Uterus (tissue), 3 donors: ENCODE measurements at regions not wholly inside any gene's neighbourhood (a gene's known extent, or its start where the extent isn't known, plus 50 kb on each side); places are given as distances from the start of the nearest gene placed in this dataset.

Source experiments
- DNase-seq, 2 donors: peaks; one replicate each; pipeline ENCODE4 v3.0.0-alpha.2; 2019 to 2020
- H3K27ac ChIP-seq, 2 donors: fragments of 200-600 bp; sonication (generic); 1 replicate in 1 of 2; 2 replicates in 1 of 2; pipeline ENCODE4 v1.5.1; 2016 to 2018
- H3K27me3 ChIP-seq, 2 donors: fragments of 200-600 bp; sonication (generic); one replicate each; pipeline ENCODE4 v1.5.1; 2018 to 2019; ENCODE audit warnings: control low read depth in 1 of 2
- H3K36me3 ChIP-seq, 2 donors: fragments of 200-600 bp; sonication (generic); one replicate each; pipeline ENCODE4 v1.5.1; 2019; ENCODE audit warnings: control low read depth in 1 of 2
- H3K4me1 ChIP-seq, 2 donors: fragments of 200-600 bp; sonication (generic); one replicate each; pipeline ENCODE4 v1.5.1; 2018 to 2019; ENCODE audit warnings: control low read depth in 1 of 2
- H3K4me3 ChIP-seq, 2 donors: fragments of 200-600 bp; sonication (generic); 1 replicate in 1 of 2; 2 replicates in 1 of 2; pipeline ENCODE4 v1.5.1; 2018 to 2019; ENCODE audit warnings: mild to moderate bottlenecking in 1 of 2
- H3K9me3 ChIP-seq, 2 donors: fragments of 200-600 bp; sonication (generic); one replicate each; pipeline ENCODE4 v1.5.1; 2019; ENCODE audit warnings: control low read depth in 1 of 2
- CTCF ChIP-seq, 4 experiments: fragments of 200-600 bp in 2 of 4; fragments of 450-650 bp in 2 of 4; sonication (generic) in 2 of 4; IDR thresholded peaks; one replicate each; pipeline ENCODE4 v1.5.1; 2016 to 2019; ENCODE audit warnings: antibody characterized with exemption in 4 of 4, mild to moderate bottlenecking in 2 of 4, moderate library complexity in 1 of 4
- POLR2A ChIP-seq, 2 donors: fragments of 450-650 bp; IDR thresholded peaks; one replicate each; pipeline ENCODE4 v1.6.1; 2016; ENCODE audit warnings: antibody characterized with exemption in 2 of 2, mild to moderate bottlenecking in 1 of 2, moderate library complexity in 1 of 2
- intact Hi-C: fragments of 100-400 bp; cut with DNase I; formaldehyde crosslinking; loops from one replicate; pipeline ENCODE4 v1.15.1; 2023; ENCODE audit warnings: low total_unique reads
- donor health status: DM: yes; HTN: yes; CAD: no.

- intact Hi-C loops, result no loop called here
- no peak overlapping the region for H3K27ac ChIP-seq
- H3K27me3 ChIP-seq, result no peaks in the 10 kb centered on the region
- H3K4me1 ChIP-seq, result no peaks in the 10 kb centered on the region
- DNase-seq, result no peak
- H3K36me3 ChIP-seq, result no peaks in the 10 kb centered on the region
- no peak overlapping the region for H3K4me3 ChIP-seq
- no peaks in the 10 kb centered on the region for H3K9me3 ChIP-seq
- TF ChIP-seq CTCF (IDR thresholded peaks at IDR 0.05) (no peak), POLR2A (IDR thresholded peaks at IDR 0.05) (no peak)
Measured at GRCh38 chr12:75891072-75891471, 140.5 kb downstream of the PHLDA1 start.

GRCh38 chr12:75890660-75891059, 140.9 kb downstream of the PHLDA1 start:
- no peaks in the 10 kb centered on the region for H3K27me3 ChIP-seq
- no peak overlapping the region for H3K4me3 ChIP-seq
- H3K9me3 ChIP-seq, result no peaks in the 10 kb centered on the region
- no peak overlapping the region for H3K27ac ChIP-seq
- DNase-seq, result no peak
- no peak for TF ChIP-seq CTCF (IDR thresholded peaks at IDR 0.05)
- TF ChIP-seq POLR2A (IDR thresholded peaks at IDR 0.05), result no peak
- no peaks in the 10 kb centered on the region for H3K4me1 ChIP-seq
- intact Hi-C loops, result no loop called here
- H3K36me3 ChIP-seq, result no peaks in the 10 kb centered on the region

GRCh38 chr12:75890141-75890540, 141.4 kb downstream of the PHLDA1 start:
- Histone ChIP-seq H3K4me3 (no peak overlapping the region), H3K27me3 (no peaks in the 10 kb centered on the region), H3K9me3 (no peaks in the 10 kb centered on the region), H3K27ac (no peak overlapping the region), H3K36me3 (no peaks in the 10 kb centered on the region), H3K4me1 (no peaks in the 10 kb centered on the region)
- no peak for TF ChIP-seq POLR2A (IDR thresholded peaks at IDR 0.05)
- TF ChIP-seq CTCF (IDR thresholded peaks at IDR 0.05), result no peak
- DNase-seq, result no peak
- intact Hi-C loops, result no loop called here

- no peak overlapping the region for H3K27ac ChIP-seq
- no peaks in the 10 kb centered on the region for H3K9me3 ChIP-seq
- no peaks in the 10 kb centered on the region for H3K36me3 ChIP-seq
- TF ChIP-seq POLR2A (IDR thresholded peaks at IDR 0.05), result no peak
- TF ChIP-seq CTCF (IDR thresholded peaks at IDR 0.05), result no peak
- no peaks in the 10 kb centered on the region for H3K27me3 ChIP-seq
- H3K4me1 ChIP-seq, result no peaks in the 10 kb centered on the region
- no peak for DNase-seq
- H3K4me3 ChIP-seq, result no peak overlapping the region
- intact Hi-C loops, result no loop called here
Measured at GRCh38 chr12:75888874-75889613, 142.5 kb downstream of the PHLDA1 start.

DNA sequence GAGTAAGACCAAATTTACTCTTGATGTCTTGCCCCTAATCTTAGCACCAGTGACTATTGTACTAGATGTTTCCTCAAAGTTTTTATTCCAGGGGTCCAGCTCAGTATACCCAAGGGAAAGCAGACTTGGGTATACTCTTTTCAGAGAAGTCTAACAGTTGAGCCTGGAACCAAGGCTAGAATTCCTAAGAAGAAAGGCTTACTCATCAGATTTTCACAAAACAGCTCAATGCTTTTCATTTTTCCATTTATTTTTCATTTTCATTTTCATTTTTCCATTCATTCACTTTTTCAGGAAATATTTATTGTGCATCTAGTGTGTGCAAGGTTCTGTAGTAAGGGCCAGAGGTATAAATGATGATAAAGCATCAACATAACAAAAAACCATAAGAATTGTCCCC, 143.2 kb downstream of the PHLDA1 start:
- no peak for DNase-seq
- H3K4me3 ChIP-seq, result no peak overlapping the region
- intact Hi-C loops, result no loop called here
- H3K36me3 ChIP-seq, result no peaks in the 10 kb centered on the region
- H3K4me1 ChIP-seq, result no peaks in the 10 kb centered on the region
- no peaks in the 10 kb centered on the region for H3K9me3 ChIP-seq
- TF ChIP-seq CTCF (IDR thresholded peaks at IDR 0.05), result no peak
- no peak for TF ChIP-seq POLR2A (IDR thresholded peaks at IDR 0.05)
- H3K27me3 ChIP-seq, result no peaks in the 10 kb centered on the region
- no peak overlapping the region for H3K27ac ChIP-seq
